ENCODE measurements at regions not wholly inside any gene's neighbourhood (a gene's known extent, or its start where the extent isn't known, plus 50 kb on each side); places are given as distances from the start of the nearest gene placed in this dataset.

DNA sequence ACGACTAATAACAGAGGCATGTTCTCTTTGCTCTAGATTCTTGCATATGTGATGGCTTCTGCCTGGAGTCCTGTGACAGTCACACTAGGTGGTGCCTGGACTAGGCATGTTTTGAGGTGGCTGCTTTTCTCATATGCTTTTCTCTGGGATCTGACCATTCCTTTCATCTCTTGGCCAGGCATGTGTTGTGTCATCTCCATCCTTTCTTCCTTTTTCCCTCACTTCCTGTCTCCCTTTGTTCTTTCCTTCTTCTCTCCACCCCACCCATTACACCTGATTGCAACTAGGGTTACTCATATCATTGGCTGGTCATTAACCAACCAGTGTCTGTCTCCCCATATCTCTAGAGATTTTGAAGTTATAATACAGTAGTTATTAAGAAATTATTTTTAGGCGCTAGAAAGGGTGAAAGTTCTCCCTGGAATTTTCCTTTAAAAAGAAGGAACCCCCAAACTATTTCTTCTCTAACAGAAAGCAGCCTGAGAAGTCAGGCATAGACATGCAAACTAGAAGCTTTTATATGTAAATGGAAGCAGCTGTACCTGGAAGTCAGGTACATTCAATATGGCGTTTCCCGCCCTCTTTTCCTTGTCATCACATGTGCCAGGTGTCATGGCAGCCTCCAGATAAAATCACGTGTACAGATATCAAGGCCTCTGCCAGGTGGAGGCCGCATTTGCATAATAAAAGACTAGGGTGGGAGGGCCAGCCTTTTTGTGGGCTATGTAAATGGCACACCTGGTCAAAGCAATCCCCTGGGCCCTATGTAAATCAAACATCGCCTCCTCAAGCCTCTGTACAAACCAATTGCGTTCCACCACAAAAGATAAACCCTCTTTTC is 220.4 kb upstream of the MEX3C start:
- TF ChIP-seq CTCF (conservative IDR thresholded peaks at IDR 0.05; ENCODE audit: low read depth, low read length): no peak
- TF ChIP-seq EZH2 (IDR thresholded peaks at IDR 0.05; ENCODE audit: borderline replicate concordance, low read depth, low read length, poor library complexity, severe bottlenecking): no peak

Measured in A673 (cell line).